OCI-LY3 (cell line): ENCODE measurements at regions not wholly inside any gene's neighbourhood (a gene's known extent, or its start where the extent isn't known, plus 50 kb on each side); places are given as distances from the start of the nearest gene placed in this dataset.

Source experiments
- CTCF ChIP-seq: fragments of 200-600, 300-600 bp; sonication (generic); IDR thresholded peaks from 2 replicates; pipeline ENCODE4 v1.5.1; 2014; ENCODE audit warnings: antibody characterized with exemption, low read length, low read depth
- EZH2phosphoT487 ChIP-seq: fragments of 200-600 bp; shearing (Covaris generic); IDR thresholded peaks from 2 replicates; pipeline ENCODE4 v1.6.1; 2018; ENCODE audit warnings: antibody characterized with exemption, mixed run types, low read depth

DNA sequence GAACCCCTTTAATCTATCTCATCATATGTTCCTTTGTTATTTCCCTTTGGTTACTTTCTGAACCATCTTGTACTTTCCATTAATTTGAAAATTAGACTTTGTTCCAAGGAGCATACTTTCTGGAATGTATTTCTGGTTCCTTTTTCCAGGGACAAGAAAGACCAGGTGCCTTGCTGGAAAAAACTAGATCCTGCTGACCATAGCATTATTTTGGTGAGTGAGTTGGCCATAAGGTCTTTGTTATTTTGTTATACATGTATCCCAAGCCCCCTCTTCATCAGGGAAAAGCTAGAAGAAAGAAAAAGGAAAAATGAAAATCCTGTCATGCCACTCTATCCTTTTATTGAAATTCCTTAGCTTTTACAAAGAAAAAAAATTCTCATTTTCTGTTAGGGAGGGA lies 228.1 kb upstream of the TFPI start:
- TF ChIP-seq EZH2phosphoT487 (no peak), CTCF (no peak)
